CD14-positive monocyte (primary cell): ENCODE measurements at regions not wholly inside any gene's neighbourhood (a gene's known extent, or its start where the extent isn't known, plus 50 kb on each side); places are given as distances from the start of the nearest gene placed in this dataset.

ENCODE experiments used
- DNase-seq, 3 donors: peaks; one replicate each; pipeline ENCODE4 v3.0.0-alpha.2; 2011 to 2022
- H2AFZ ChIP-seq: 2 replicates; pipeline ENCODE4 v1.6.0; 2012; ENCODE audit warnings: mild to moderate bottlenecking, low read depth, low read length, inconsistent platforms; ENCODE audit not compliant: insufficient read depth, poor library complexity, severe bottlenecking
- H3K27ac ChIP-seq, 2 donors: 1 replicate in 1 of 2; 2 replicates in 1 of 2; pipeline ENCODE4 v1.5.1; 2012 to 2013; ENCODE audit warnings: low read length in 2 of 2, control low read depth in 1 of 2, inconsistent platforms in 1 of 2, low read depth in 1 of 2, mild to moderate bottlenecking in 1 of 2
- H3K27me3 ChIP-seq, 2 donors: one replicate each; pipeline versions ENCODE4 v1.6.0 to v1.6.1; 2011 to 2013; ENCODE audit warnings: low read length in 2 of 2; ENCODE audit not compliant: control insufficient read depth in 2 of 2, insufficient read depth in 2 of 2
- H3K36me3 ChIP-seq, 2 donors: replicated peaks in 1 of 2; 1 replicate in 1 of 2; 2 replicates in 1 of 2; pipeline versions ENCODE4 v1.5.1 to v1.6.1; 2012 to 2013; ENCODE audit warnings: low read length in 2 of 2, control low read depth in 1 of 2, inconsistent platforms in 1 of 2, mild to moderate bottlenecking in 1 of 2; ENCODE audit not compliant: insufficient read depth in 2 of 2, control insufficient read depth in 1 of 2
- H3K4me1 ChIP-seq, 2 donors: 1 replicate in 1 of 2; 2 replicates in 1 of 2; pipeline versions ENCODE4 v1.5.1 to v1.6.1; 2012 to 2013; ENCODE audit warnings: low read length in 2 of 2, control low read depth in 1 of 2, inconsistent platforms in 1 of 2, mild to moderate bottlenecking in 1 of 2, moderate library complexity in 1 of 2; ENCODE audit not compliant: insufficient read depth in 2 of 2, control insufficient read depth in 1 of 2
- H3K4me2 ChIP-seq: replicated peaks from 2 replicates; pipeline ENCODE3; 2012; ENCODE audit warnings: low read length, moderate library complexity, mild to moderate bottlenecking; ENCODE audit not compliant: poor library complexity, severe bottlenecking; ENCODE audit errors: extremely low read depth
- H3K4me3 ChIP-seq, 3 experiments: fragments of 200-600 bp in 1 of 3; sonication (generic) in 1 of 3; replicated peaks in 1 of 3; 1 replicate in 2 of 3; 2 replicates in 1 of 3; pipeline ENCODE4 v1.5.1; 2011 to 2013; ENCODE audit warnings: low read length in 3 of 3, mild to moderate bottlenecking in 3 of 3, control low read depth in 2 of 3, low read depth in 2 of 3, inconsistent platforms in 1 of 3, moderate library complexity in 1 of 3
- H3K79me2 ChIP-seq: 2 replicates; pipeline ENCODE4 v1.6.0; 2012; ENCODE audit warnings: mild to moderate bottlenecking, control low read depth, inconsistent platforms, low read length, moderate library complexity; ENCODE audit not compliant: insufficient read depth
- H3K9ac ChIP-seq: 2 replicates; pipeline ENCODE4 v1.6.0; 2017; ENCODE audit warnings: low read length, mild to moderate bottlenecking; ENCODE audit not compliant: insufficient read depth, poor library complexity, severe bottlenecking
- H3K9me3 ChIP-seq, 2 donors: replicated peaks in 1 of 2; 1 replicate in 1 of 2; 2 replicates in 1 of 2; pipeline versions ENCODE4 v1.5.1 to v1.6.1; 2012 to 2013; ENCODE audit warnings: low read length in 2 of 2, control low read depth in 1 of 2; ENCODE audit not compliant: control insufficient read depth in 1 of 2, insufficient read depth in 1 of 2
- H4K20me1 ChIP-seq: 2 replicates; pipeline ENCODE4 v1.6.0; 2012; ENCODE audit warnings: mild to moderate bottlenecking, low read length, control low read depth, moderate library complexity; ENCODE audit not compliant: insufficient read depth
- H3K27ac Mint-ChIP-seq, 7 donors: one replicate each; pipeline ENCODE4 v1.8.0; 2020; ENCODE audit warnings: mild to moderate bottlenecking in 7 of 7, mixed read lengths in 7 of 7, moderate library complexity in 6 of 7, inconsistent platforms in 2 of 7
- H3K27me3 Mint-ChIP-seq, 3 donors: one replicate each; pipeline ENCODE4 v1.8.0; 2021 to 2022; ENCODE audit warnings: low read depth in 3 of 3, mild to moderate bottlenecking in 3 of 3, mixed read lengths in 3 of 3, moderate library complexity in 3 of 3, inconsistent platforms in 1 of 3
- H3K36me3 Mint-ChIP-seq, 2 donors: one replicate each; pipeline ENCODE4 v1.8.0; 2020; ENCODE audit warnings: mixed read lengths in 2 of 2, inconsistent platforms in 1 of 2, mild to moderate bottlenecking in 1 of 2
- H3K4me1 Mint-ChIP-seq: one replicate; pipeline ENCODE4 v1.8.0; 2020; ENCODE audit warnings: mild to moderate bottlenecking, mixed read lengths
- H3K4me3 Mint-ChIP-seq, 2 donors: one replicate each; pipeline ENCODE4 v1.8.0; 2020; ENCODE audit warnings: mild to moderate bottlenecking in 2 of 2, mixed read lengths in 2 of 2, moderate library complexity in 1 of 2
- H3K9me3 Mint-ChIP-seq, 7 donors: one replicate each; pipeline ENCODE4 v1.8.0; 2020 to 2022; ENCODE audit warnings: mixed read lengths in 7 of 7, mild to moderate bottlenecking in 6 of 7, moderate library complexity in 6 of 7, inconsistent platforms in 2 of 7
- WGBS: methylation state at CpG from one replicate; pipeline ENCODE4 v1.1.5; 2013; ENCODE audit warnings: missing lambda C conversion rate; ENCODE audit not compliant: insufficient coverage; 5-methylcytosine and 5-hydroxymethylcytosine counted together
- intact Hi-C, 2 donors: fragments of 100-400 bp; cut with micrococcal nuclease; formaldehyde crosslinking; loops; one replicate each; pipeline versions ENCODE4 v1.15.0 to v1.15.1; 2023
- TF ChIP-seq, protein P1 (sequence below): fragments of 200-600 bp; IDR thresholded peaks from one replicate; pipeline ENCODE4 v1.8.0; 2022; ENCODE audit warnings: antibody characterized with exemption, mild to moderate bottlenecking

DNA sequence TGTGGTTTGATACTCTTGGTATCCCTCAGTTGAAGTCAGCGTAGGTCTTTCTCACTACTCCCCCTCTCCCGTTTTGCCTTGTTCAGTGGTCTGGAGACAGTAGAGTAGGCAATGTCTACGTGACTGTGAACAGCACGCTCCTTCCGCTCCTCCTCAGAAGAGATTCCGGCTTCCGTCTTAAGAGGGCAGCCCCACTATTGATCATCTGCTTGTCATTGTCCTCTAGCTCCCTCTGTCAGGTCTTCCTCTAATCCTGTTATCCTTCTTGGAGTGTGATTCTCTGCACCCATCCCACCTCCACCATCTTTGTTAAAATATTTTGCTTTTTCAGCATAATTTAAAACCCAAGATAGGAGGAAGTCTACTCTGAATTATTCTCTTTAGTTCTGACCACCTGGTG is 129.9 kb upstream of the KCNK2 start:
- Histone ChIP-seq H4K20me1 (no peaks in the 10 kb centered on the region), H2AFZ (no peak overlapping the region)
- TF ChIP-seq, protein P1, sequence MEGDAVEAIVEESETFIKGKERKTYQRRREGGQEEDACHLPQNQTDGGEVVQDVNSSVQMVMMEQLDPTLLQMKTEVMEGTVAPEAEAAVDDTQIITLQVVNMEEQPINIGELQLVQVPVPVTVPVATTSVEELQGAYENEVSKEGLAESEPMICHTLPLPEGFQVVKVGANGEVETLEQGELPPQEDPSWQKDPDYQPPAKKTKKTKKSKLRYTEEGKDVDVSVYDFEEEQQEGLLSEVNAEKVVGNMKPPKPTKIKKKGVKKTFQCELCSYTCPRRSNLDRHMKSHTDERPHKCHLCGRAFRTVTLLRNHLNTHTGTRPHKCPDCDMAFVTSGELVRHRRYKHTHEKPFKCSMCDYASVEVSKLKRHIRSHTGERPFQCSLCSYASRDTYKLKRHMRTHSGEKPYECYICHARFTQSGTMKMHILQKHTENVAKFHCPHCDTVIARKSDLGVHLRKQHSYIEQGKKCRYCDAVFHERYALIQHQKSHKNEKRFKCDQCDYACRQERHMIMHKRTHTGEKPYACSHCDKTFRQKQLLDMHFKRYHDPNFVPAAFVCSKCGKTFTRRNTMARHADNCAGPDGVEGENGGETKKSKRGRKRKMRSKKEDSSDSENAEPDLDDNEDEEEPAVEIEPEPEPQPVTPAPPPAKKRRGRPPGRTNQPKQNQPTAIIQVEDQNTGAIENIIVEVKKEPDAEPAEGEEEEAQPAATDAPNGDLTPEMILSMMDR: no peak

DNA sequence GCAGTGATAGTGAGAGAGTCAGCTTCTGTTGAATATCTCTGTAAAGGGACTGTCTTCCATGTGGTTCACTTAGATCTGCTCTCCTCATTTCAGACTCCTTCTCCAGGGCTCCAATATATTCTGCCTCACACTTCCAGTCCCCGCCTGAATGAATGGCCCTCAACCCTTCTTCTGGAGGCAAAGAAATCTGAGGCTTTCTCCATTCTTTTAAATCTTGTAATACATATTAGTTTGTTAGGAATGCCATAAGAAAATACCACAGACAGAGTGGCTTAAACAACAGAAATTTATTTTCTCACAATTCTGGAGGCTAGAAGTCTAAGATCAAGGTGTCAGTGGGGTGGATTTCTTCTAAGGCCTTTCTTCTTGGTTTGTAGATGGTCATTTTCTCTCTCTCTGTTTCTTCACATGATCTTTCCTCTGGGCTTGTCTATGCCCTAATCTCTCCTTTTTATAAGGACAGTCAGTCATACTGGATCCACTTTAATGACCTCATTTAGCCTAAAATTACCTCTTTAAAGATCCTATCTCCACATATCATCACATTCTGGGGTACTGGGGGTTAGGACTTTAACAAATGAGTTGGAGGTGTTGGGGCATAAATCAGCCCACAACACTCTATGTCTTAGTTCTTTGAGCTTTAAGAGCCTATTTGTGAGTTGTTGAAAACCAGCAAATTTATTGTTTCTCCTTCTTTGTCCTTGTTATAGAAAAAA is 128.5 kb upstream of the KCNK2 start:
- TF ChIP-seq, protein P1: no peak
- WGBS: no CpG with 5 or more reads among the region's 1 CpG
- Histone ChIP-seq H3K36me3 (no peaks in the 10 kb centered on the region), H2AFZ (no peak overlapping the region), H3K9ac (no peak overlapping the region), H3K27me3 (no peaks in the 10 kb centered on the region), H3K4me2 (no peak overlapping the region), H3K9me3 (no peaks in the 10 kb centered on the region), H3K27ac (no peak overlapping the region), H3K4me1 (no peaks in the 10 kb centered on the region), H3K4me3 (no peak overlapping the region), H4K20me1 (no peaks in the 10 kb centered on the region), H3K79me2 (no peaks in the 10 kb centered on the region)
- H3K4me1 Mint-ChIP-seq: no peaks in the 10 kb centered on the region
- H3K36me3 Mint-ChIP-seq: no peaks in the 10 kb centered on the region
- no peaks in the 10 kb centered on the region for H3K27me3 Mint-ChIP-seq
- no peak for DNase-seq
- no peak overlapping the region for H3K4me3 Mint-ChIP-seq
- H3K27ac Mint-ChIP-seq: no peak overlapping the region
- H3K9me3 Mint-ChIP-seq: peaks cover 0 to 13% (median 6%) of the 10 kb centered on the region in 7 donors
- intact Hi-C loops: no loop called here

More for the DNA sequence above, 129.9 kb upstream of the KCNK2 start:
- H3K27ac ChIP-seq: no peak overlapping the region
- H3K4me1 ChIP-seq: no peaks in the 10 kb centered on the region
- H3K4me3 ChIP-seq: no peak overlapping the region
- no peak overlapping the region for H3K4me2 ChIP-seq
- peaks cover 0 to 12% (median 5%) of the 10 kb centered on the region in 7 donors for H3K9me3 Mint-ChIP-seq
- H3K4me3 Mint-ChIP-seq: no peak overlapping the region
- no peak for DNase-seq
- intact Hi-C loops: no loop called here
- H3K27ac Mint-ChIP-seq: peak overlapping the region in 1 of 7 donors; percentile 35
- H3K36me3 Mint-ChIP-seq: no peaks in the 10 kb centered on the region
- no peaks in the 10 kb centered on the region for H3K27me3 Mint-ChIP-seq
- H3K27me3 ChIP-seq: no peaks in the 10 kb centered on the region
- WGBS: 86% methylated on average over 4 of the region's 7 CpGs
- no peaks in the 10 kb centered on the region for H3K79me2 ChIP-seq
- H3K9ac ChIP-seq: no peak overlapping the region
- H3K9me3 ChIP-seq: no peaks in the 10 kb centered on the region
- H3K4me1 Mint-ChIP-seq: no peaks in the 10 kb centered on the region
- no peaks in the 10 kb centered on the region for H3K36me3 ChIP-seq
